ENCODE measurements at regions not wholly inside any gene's neighbourhood (a gene's known extent, or its start where the extent isn't known, plus 50 kb on each side); places are given as distances from the start of the nearest gene placed in this dataset.

DNA sequence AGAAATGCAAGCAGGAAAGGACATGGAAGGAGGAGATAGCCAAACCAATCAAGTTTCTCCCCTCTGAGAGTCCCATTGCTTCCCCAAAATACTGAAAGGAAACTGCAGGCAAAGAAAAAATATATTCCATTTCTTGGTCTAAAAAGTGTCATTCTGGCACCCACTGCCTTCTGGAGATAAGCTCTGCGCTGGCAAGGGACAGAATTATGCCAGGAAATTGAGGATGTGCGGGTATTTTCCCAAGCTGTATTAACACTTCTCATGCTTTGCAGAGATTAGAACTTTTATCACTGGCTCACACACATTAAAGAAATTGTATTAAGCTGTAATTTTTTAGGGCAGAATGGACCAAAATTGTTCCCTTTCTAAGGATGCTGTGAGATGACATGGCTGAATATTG lies 381.2 kb upstream of the DUSP10 start:
- TF ChIP-seq, protein P1, sequence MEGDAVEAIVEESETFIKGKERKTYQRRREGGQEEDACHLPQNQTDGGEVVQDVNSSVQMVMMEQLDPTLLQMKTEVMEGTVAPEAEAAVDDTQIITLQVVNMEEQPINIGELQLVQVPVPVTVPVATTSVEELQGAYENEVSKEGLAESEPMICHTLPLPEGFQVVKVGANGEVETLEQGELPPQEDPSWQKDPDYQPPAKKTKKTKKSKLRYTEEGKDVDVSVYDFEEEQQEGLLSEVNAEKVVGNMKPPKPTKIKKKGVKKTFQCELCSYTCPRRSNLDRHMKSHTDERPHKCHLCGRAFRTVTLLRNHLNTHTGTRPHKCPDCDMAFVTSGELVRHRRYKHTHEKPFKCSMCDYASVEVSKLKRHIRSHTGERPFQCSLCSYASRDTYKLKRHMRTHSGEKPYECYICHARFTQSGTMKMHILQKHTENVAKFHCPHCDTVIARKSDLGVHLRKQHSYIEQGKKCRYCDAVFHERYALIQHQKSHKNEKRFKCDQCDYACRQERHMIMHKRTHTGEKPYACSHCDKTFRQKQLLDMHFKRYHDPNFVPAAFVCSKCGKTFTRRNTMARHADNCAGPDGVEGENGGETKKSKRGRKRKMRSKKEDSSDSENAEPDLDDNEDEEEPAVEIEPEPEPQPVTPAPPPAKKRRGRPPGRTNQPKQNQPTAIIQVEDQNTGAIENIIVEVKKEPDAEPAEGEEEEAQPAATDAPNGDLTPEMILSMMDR (IDR thresholded peaks at IDR 0.05; ENCODE audit: low read depth, low read length, poor library complexity, severe bottlenecking): no peak
- TF ChIP-seq EZH2phosphoT487 (IDR thresholded peaks at IDR 0.05; ENCODE audit: borderline replicate concordance, low read length): no peak
